HepG2 (cell line): ENCODE measurements at regions not wholly inside any gene's neighbourhood (a gene's known extent, or its start where the extent isn't known, plus 50 kb on each side); places are given as distances from the start of the nearest gene placed in this dataset.
A peak's percentile ranks its signal among the peaks of the same experiment; 100 is the strongest.

Experiments
- ATAC-seq: fragments of 200-7000 bp; cut with Tn5 transposase; 3 replicates; pipeline ENCODE4 v1.9.1; 2020; ENCODE audit warnings: mild to moderate bottlenecking, moderate library complexity
- BruUV-seq: library from RNA; stranded (reverse); fragments of 400-500 nt; replicated peaks from 2 replicates; lab custom pipeline; 2021; lab: Mats Ljungman, UMichigan
- CTCF ChIA-PET: fragments of 300-600 bp; formaldehyde crosslinking; extraction: SDS; loops from one replicate; lab custom pipeline; 2021; ENCODE audit warnings: low total read pairs, inconsistent platforms, low intra/inter-chr PET ratio; lab: Yijun Ruan, JAX
- POLR2A ChIA-PET: fragments of 350-600 bp; sonication (Branson Sonifier 250); formaldehyde crosslinking; loops from one replicate; lab custom pipeline; 2020; ENCODE audit warnings: antibody characterized with exemption, inconsistent platforms; lab: Yijun Ruan, JAX
- DNase-seq: peaks from one replicate; pipeline ENCODE4 v3.0.0-alpha.2; 2015; ENCODE audit warnings: low spot score
- FAIRE-seq: peaks from 3 replicates; lab custom pipeline; 2011; peaks lifted over from hg19 to GRCh38; lab: Jason Lieb, UNC
- H2AFZ ChIP-seq: one replicate; pipeline ENCODE4 v1.6.1; 2011; ENCODE audit warnings: low read length, inconsistent platforms
- H3K27ac ChIP-seq: fragments of 300-600 bp; 3 replicates; pipeline ENCODE4 v1.8.0; 2011; ENCODE audit warnings: mixed run types, mild to moderate bottlenecking, mixed read lengths, low read length, inconsistent platforms; ENCODE audit not compliant: insufficient read depth; ENCODE audit errors: extremely low read length
- H3K27me3 ChIP-seq, 2 experiments: fragments of 200-600 bp in 1 of 2; 2 replicates in 1 of 2; 3 replicates in 1 of 2; pipeline versions ENCODE4 v1.6.0 to v1.8.0; 2011; ENCODE audit warnings: low read length in 2 of 2, mild to moderate bottlenecking in 2 of 2, moderate library complexity in 2 of 2, inconsistent platforms in 1 of 2; ENCODE audit not compliant: insufficient read depth in 2 of 2, control insufficient read depth in 1 of 2
- H3K36me3 ChIP-seq, 2 experiments: fragments of 200-600 bp in 1 of 2; replicated peaks in 1 of 2; 2 replicates in 1 of 2; 3 replicates in 1 of 2; pipeline versions ENCODE4 v1.5.1 to v1.8.0; 2011; ENCODE audit warnings: low read length in 2 of 2, inconsistent platforms in 1 of 2; ENCODE audit not compliant: insufficient read depth in 2 of 2, control insufficient read depth in 1 of 2
- H3K4me1 ChIP-seq: 2 replicates; pipeline ENCODE4 v1.5.1; 2012; ENCODE audit warnings: low read length, inconsistent platforms; ENCODE audit not compliant: insufficient read depth
- H3K4me2 ChIP-seq: 2 replicates; pipeline ENCODE4 v1.6.0; 2011; ENCODE audit warnings: low read depth, low read length, inconsistent platforms
- H3K4me3 ChIP-seq, 3 experiments: fragments of 200-600 bp in 1 of 3; sonication (generic), shearing (Covaris generic) in 1 of 3; replicated peaks in 1 of 3; 2 replicates each; pipeline ENCODE4 v1.5.1; 2011 to 2016; ENCODE audit warnings: low read length in 3 of 3, inconsistent platforms in 2 of 3, low read depth in 2 of 3, mild to moderate bottlenecking in 2 of 3, control low read depth in 1 of 3, mixed read lengths in 1 of 3; ENCODE audit not compliant: insufficient read depth in 1 of 3
- H3K79me2 ChIP-seq: one replicate; pipeline ENCODE4 v1.6.1; 2011; ENCODE audit warnings: low read length, inconsistent platforms; ENCODE audit not compliant: insufficient read depth
- H3K9ac ChIP-seq: 2 replicates; pipeline ENCODE4 v1.6.0; 2011; ENCODE audit warnings: mild to moderate bottlenecking, low read depth, low read length, inconsistent platforms; ENCODE audit not compliant: insufficient read depth
- H3K9me3 ChIP-seq: 2 replicates; pipeline ENCODE4 v1.5.1; 2012; ENCODE audit warnings: mild to moderate bottlenecking, low read length
- H4K20me1 ChIP-seq: 2 replicates; pipeline ENCODE4 v1.6.0; 2011; ENCODE audit warnings: inconsistent platforms, mild to moderate bottlenecking, low read length, moderate library complexity; ENCODE audit not compliant: insufficient read depth
- DMAP1 ChIP-seq: IDR thresholded peaks from 2 replicates; pipeline ENCODE4 v1.6.1; 2016
- HNF1B ChIP-seq: sonication (generic); formaldehyde crosslinking; IDR thresholded peaks from 2 replicates; pipeline ENCODE4 v1.5.1; 2020; ENCODE audit warnings: mild to moderate bottlenecking, moderate library complexity, missing genetic modification reagents
- MNT ChIP-seq: fragments of 450-650 bp; IDR thresholded peaks from 2 replicates; pipeline ENCODE4 v1.6.1; 2016
- ZNF713 ChIP-seq: sonication (generic); formaldehyde crosslinking; IDR thresholded peaks from 2 replicates; pipeline ENCODE4 v1.4.0; 2020; ENCODE audit warnings: mild to moderate bottlenecking, missing genetic modification reagents
- ZNF749 ChIP-seq: sonication (generic); formaldehyde crosslinking; IDR thresholded peaks from 2 replicates; pipeline ENCODE4 v1.8.0; 2022; ENCODE audit warnings: mild to moderate bottlenecking, missing genetic modification reagents, moderate library complexity, borderline replicate concordance
- WGBS: methylation state at CpG from one replicate; pipeline ENCODE4 v1.1.6; 2017; ENCODE audit warnings: low lambda C conversion rate; 5-methylcytosine and 5-hydroxymethylcytosine counted together
- in situ Hi-C: cut with HindIII; loops from 2 replicates; pipeline ENCODE4 v1.10.0; 2017; ENCODE audit warnings: low pct_unique_long_range_greater_than_20kb; ENCODE audit not compliant: extremely low pct_ligation_motif_present
- intact Hi-C: fragments of 100-400 bp; cut with micrococcal nuclease; formaldehyde crosslinking; loops from one replicate; pipeline ENCODE4 v1.10.0; 2022; ENCODE audit not compliant: unreplicated experiment

- POLR2A ChIA-PET = no interaction called here
- intact Hi-C loops = no loop called here
Measured at GRCh38 chr17:70881093-70881492, 711.8 kb downstream of the KCNJ2 start.

More at GRCh38 chr17:70881093-70881492, 711.8 kb downstream of the KCNJ2 start:
- Histone ChIP-seq H3K79me2 (no peaks in the 10 kb centered on the region), H3K4me3 (no peak overlapping the region), H4K20me1 (no peaks in the 10 kb centered on the region), H3K4me2 (no peak overlapping the region), H3K27ac (no peak overlapping the region), H3K36me3 (no peaks in the 10 kb centered on the region), H2AFZ (no peak overlapping the region), H3K27me3 (no peaks in the 10 kb centered on the region), H3K9me3 (peaks cover 89% of the 10 kb centered on the region), H3K4me1 (no peaks in the 10 kb centered on the region), H3K9ac (no peak overlapping the region)
- in situ Hi-C loops = no loop called here
- DNase-seq (no peak), FAIRE-seq (no peak), ATAC-seq (no peak)
- TF ChIP-seq ZNF749 (CRISPR knock-in tag) (no peak), DMAP1 (no peak), ZNF713 (CRISPR knock-in tag) (no peak), HNF1B (no peak), MNT (peak; percentile 41; the same call in 1 of the 2 replicates)
- CTCF ChIA-PET = no interaction called here
- 2% methylated on average over 1 of the region's 1 CpG for WGBS
- BruUV-seq = no TSS peak
